GM12873 (cell line): ENCODE measurements at regions not wholly inside any gene's neighbourhood (a gene's known extent, or its start where the extent isn't known, plus 50 kb on each side); places are given as distances from the start of the nearest gene placed in this dataset.

Experiments used
- TF ChIP-seq, protein P1 (sequence below): IDR thresholded peaks from 2 replicates; pipeline ENCODE4 v1.5.1; 2012; ENCODE audit warnings: low read depth, mild to moderate bottlenecking, moderate library complexity, low read length, control low read depth; ENCODE audit not compliant: insufficient read depth; ENCODE audit errors: missing control alignments

DNA sequence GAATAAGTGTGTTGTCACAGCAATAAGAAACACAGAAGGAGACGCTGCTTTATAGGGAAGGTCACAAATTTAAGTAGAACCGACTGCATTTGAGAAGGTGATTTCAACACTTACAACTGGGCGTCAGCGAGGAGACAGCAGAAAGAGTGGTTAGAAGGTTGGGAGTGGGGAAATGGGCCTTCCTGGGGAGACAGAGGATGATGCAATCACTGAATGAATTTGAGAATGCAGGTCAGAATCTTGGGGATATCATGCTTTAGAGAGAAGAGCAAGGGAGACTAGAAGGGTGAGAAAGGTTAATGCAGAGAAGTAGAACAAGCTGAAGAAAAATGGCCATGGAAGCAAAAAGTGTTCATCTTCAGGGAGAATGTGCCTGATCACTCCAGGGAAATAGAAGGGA, 616.1 kb upstream of the FAM98A start:
- TF ChIP-seq, protein P1, sequence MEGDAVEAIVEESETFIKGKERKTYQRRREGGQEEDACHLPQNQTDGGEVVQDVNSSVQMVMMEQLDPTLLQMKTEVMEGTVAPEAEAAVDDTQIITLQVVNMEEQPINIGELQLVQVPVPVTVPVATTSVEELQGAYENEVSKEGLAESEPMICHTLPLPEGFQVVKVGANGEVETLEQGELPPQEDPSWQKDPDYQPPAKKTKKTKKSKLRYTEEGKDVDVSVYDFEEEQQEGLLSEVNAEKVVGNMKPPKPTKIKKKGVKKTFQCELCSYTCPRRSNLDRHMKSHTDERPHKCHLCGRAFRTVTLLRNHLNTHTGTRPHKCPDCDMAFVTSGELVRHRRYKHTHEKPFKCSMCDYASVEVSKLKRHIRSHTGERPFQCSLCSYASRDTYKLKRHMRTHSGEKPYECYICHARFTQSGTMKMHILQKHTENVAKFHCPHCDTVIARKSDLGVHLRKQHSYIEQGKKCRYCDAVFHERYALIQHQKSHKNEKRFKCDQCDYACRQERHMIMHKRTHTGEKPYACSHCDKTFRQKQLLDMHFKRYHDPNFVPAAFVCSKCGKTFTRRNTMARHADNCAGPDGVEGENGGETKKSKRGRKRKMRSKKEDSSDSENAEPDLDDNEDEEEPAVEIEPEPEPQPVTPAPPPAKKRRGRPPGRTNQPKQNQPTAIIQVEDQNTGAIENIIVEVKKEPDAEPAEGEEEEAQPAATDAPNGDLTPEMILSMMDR = no peak

DNA sequence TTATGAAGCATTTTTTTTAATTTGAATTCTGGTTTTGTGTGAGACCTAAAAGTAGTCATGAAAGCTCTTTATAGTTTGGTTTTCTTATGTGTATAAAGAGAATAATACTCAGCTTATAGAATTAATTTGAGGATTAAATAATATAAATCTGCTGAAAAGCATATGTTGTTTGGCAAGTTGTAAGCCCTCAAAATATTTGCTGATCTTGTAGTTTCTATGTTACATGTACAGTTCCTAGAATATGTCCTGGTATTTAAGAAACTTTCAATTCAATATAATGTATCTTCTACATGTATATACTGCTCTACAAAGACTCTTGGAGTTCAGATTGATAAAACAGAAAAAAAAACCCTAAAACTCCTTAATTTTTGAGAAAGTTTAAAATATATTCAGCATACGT, 605.5 kb upstream of the FAM98A start:
- TF ChIP-seq, protein P1 = no peak

- TF ChIP-seq, protein P1 = no peak
Observed at GRCh38 chr2:34201099-34201498, 602.0 kb upstream of the FAM98A start.

DNA sequence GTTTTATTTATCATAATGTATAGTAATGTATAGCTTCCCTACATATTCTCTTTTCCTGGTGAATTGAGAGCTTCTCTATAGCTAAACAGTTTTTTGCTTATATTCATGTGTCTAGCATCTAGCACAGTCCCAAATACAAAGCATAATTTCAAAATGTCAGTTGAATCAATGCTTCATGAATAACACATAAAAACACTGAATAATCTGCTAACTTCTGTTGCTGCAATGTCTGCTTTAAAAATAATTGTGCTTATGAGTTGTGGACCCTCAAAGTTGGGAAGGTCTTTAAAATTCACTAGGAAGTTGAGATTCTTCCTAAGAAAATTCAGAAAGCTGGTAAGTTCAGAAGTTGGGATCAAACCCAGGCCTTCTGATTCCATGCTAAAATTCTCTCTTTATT, 600.9 kb upstream of the FAM98A start:
- TF ChIP-seq, protein P1 = no peak

DNA sequence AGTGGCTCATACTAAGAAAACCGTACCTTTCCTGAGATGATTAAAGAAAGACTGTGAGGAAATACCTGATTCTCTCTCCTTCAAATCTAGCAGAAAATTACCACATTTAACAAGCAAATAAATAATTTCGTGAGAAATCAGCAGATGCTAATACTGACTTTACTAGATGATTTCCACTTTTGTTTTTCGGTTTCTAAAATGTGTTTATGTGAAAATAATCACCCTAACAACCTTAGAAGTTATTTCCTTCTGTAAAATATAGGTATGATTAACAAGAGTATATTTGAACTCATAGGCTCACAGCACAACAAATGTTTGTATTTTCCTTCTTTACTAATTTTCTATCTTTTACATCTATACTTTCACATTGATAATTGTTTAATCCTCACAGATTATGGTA, 594.1 kb upstream of the FAM98A start:
- TF ChIP-seq, protein P1 = no peak

DNA sequence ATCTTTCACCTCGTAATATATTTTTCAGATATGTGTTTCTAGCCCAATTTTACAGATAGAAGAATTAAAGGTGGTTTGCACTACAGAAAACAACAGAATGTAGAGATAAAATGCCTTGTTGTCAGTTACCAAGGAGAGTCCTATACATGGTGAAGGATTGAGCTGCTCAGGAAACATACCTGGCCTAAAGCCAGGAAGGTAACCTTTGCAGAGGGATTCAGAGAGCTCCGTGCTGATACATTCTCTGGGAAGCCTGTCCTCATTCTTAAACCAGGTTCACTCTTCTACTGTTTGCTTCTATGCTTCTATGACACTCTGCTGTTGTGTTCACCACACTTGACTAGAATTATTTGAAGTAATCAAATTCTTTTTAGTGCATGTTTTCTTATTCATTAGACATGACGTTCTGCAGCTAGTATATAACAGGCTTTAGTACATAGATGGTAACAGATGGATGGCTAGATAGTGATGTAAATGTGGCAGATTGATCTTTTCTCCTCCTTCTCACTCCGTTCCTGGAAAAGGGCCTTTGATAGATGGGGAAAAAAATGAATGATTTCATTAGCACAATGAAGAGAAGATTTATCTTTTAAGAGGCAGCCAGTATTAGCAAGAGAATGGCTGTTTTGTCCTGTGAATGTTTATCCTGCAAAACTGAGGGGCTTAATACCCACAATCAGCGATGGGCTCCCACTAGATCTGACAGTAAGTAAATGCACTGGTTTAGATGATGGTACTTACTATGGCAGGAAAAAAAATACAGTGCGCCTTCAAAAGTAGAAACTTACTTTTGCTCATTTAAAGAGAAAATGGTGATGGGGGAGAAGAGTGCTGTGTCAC, 589.6 kb upstream of the FAM98A start:
- TF ChIP-seq, protein P1 = no peak

- TF ChIP-seq, protein P1 = no peak
Observed at GRCh38 chr2:34179511-34179910, 580.4 kb upstream of the FAM98A start.
